HepG2 (cell line): ENCODE measurements at regions not wholly inside any gene's neighbourhood (a gene's known extent, or its start where the extent isn't known, plus 50 kb on each side); places are given as distances from the start of the nearest gene placed in this dataset.

Experiments used
- FOXO1 ChIP-seq: sonication (generic); formaldehyde crosslinking; IDR thresholded peaks from 2 replicates; pipeline ENCODE4 v1.4.0; 2020; ENCODE audit warnings: missing genetic modification reagents
- HIVEP1 ChIP-seq: sonication (generic); formaldehyde crosslinking; IDR thresholded peaks from 2 replicates; pipeline ENCODE4 v1.4.0; 2020; ENCODE audit warnings: mild to moderate bottlenecking, missing genetic modification reagents
- HNF4G ChIP-seq, 2 experiments: sonication (generic) in 1 of 2; formaldehyde crosslinking in 1 of 2; IDR thresholded peaks; 2 replicates each; pipeline versions ENCODE4 v1.4.0 to v1.6.1; 2011 to 2020; ENCODE audit warnings: borderline replicate concordance in 2 of 2, low read depth in 2 of 2, mild to moderate bottlenecking in 2 of 2, low read length in 1 of 2, missing genetic modification reagents in 1 of 2, moderate library complexity in 1 of 2
- MAF1 ChIP-seq: sonication (generic); formaldehyde crosslinking; IDR thresholded peaks from 2 replicates; pipeline ENCODE4 v1.5.0; 2020; ENCODE audit warnings: missing genetic modification reagents, borderline replicate concordance
- XBP1 ChIP-seq: sonication (generic); formaldehyde crosslinking; IDR thresholded peaks from 2 replicates; pipeline ENCODE4 v1.5.0; 2020; ENCODE audit warnings: missing genetic modification reagents
- ZNF281 ChIP-seq: sonication (generic); formaldehyde crosslinking; IDR thresholded peaks from 2 replicates; pipeline ENCODE4 v1.4.0; 2020; ENCODE audit warnings: missing genetic modification reagents, borderline replicate concordance
- ZNF318 ChIP-seq: sonication (generic); formaldehyde crosslinking; IDR thresholded peaks from 2 replicates; pipeline ENCODE4 v1.4.0; 2020; ENCODE audit warnings: mild to moderate bottlenecking, missing genetic modification reagents
- ZNF781 ChIP-seq: sonication (generic); formaldehyde crosslinking; IDR thresholded peaks from 2 replicates; pipeline ENCODE4 v1.5.1; 2020; ENCODE audit warnings: borderline replicate concordance, mild to moderate bottlenecking, missing genetic modification reagents; ENCODE audit errors: not compliant biosample characterization
- TF ChIP-seq, protein P1 (sequence below): sonication (generic); formaldehyde crosslinking; IDR thresholded peaks from 2 replicates; pipeline ENCODE4 v1.5.1; 2020; ENCODE audit warnings: mild to moderate bottlenecking, missing genetic modification reagents
- TF ChIP-seq, protein P2 (sequence below): sonication (generic); formaldehyde crosslinking; IDR thresholded peaks from 2 replicates; pipeline ENCODE4 v1.4.0; 2020; ENCODE audit warnings: mild to moderate bottlenecking, missing genetic modification reagents

DNA sequence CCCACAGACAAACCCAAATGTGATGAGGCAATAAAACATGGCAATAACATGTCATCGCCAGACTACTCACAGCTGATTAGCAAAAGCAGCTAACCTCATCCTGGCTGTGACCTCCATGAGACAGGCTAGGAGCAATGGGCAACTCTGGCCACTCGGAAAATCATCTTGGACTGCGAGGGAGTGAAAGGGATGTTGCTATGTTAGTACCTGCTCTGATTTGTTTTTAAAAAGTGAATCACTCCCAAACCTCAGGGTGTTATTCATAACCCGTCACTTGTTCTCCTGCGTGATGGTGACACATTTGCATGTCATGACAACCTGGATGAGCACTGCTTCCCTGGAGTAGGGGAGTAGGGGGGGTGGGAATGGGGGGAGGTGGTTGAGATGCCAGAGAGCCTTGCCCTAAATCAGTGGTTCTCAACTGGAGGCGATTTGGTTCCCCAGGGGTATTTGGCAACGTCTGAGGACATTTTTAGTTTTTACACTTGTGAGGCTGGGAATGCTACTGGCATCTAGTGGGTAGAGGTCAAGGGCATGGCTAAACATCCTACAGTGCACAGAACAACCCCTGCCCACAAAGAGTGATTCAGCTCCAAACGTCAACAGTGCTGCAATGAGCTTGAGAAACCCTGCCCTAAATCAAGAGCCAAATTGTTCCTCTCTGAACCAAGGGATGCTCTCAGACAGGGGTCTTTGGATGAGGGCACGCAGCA lies 241.7 kb downstream of the SOX9 start (continued):
- TF ChIP-seq, protein P1, sequence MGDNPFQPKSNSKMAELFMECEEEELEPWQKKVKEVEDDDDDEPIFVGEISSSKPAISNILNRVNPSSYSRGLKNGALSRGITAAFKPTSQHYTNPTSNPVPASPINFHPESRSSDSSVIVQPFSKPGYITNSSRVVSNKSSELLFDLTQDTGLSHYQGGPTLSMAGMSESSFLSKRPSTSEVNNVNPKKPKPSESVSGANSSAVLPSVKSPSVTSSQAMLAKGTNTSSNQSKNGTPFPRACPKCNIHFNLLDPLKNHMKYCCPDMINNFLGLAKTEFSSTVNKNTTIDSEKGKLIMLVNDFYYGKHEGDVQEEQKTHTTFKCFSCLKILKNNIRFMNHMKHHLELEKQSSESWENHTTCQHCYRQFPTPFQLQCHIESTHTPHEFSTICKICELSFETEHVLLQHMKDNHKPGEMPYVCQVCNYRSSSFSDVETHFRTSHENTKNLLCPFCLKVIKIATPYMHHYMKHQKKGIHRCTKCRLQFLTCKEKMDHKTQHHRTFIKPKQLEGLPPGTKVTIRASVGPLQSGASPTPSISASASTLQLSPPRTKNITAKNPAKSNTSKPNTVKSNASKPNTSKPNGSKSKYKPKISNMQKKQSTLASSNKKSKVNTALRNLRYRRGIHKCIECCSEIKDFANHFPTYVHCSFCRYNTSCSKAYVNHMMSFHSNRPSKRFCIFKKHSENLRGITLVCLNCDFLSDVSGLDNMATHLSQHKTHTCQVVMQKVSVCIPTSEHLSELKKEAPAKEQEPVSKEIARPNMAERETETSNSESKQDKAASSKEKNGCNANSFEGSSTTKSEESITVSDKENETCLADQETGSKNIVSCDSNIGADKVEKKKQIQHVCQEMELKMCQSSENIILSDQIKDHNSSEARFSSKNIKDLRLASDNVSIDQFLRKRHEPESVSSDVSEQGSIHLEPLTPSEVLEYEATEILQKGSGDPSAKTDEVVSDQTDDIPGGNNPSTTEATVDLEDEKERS (CRISPR knock-in tag), result no peak
- TF ChIP-seq ZNF781 (CRISPR knock-in tag), result no peak
- peak; percentile 48; the same call in 1 of the 2 replicates for TF ChIP-seq FOXO1
- no peak for TF ChIP-seq MAF1 (CRISPR knock-in tag)
- peak; percentile 29; the same call in 1 of the 2 replicates for TF ChIP-seq HNF4G (IDR thresholded peaks at IDR 0.05; ENCODE audit: borderline replicate concordance, low read depth, low read length)
- TF ChIP-seq HNF4G (CRISPR knock-in tag; IDR thresholded peaks at IDR 0.05; ENCODE audit: borderline replicate concordance, low read depth), result no peak
- TF ChIP-seq ZNF318 (CRISPR knock-in tag), result no peak
- no peak for TF ChIP-seq XBP1 (CRISPR knock-in tag)
- no peak for TF ChIP-seq HIVEP1 (CRISPR knock-in tag)
- TF ChIP-seq, protein P2, sequence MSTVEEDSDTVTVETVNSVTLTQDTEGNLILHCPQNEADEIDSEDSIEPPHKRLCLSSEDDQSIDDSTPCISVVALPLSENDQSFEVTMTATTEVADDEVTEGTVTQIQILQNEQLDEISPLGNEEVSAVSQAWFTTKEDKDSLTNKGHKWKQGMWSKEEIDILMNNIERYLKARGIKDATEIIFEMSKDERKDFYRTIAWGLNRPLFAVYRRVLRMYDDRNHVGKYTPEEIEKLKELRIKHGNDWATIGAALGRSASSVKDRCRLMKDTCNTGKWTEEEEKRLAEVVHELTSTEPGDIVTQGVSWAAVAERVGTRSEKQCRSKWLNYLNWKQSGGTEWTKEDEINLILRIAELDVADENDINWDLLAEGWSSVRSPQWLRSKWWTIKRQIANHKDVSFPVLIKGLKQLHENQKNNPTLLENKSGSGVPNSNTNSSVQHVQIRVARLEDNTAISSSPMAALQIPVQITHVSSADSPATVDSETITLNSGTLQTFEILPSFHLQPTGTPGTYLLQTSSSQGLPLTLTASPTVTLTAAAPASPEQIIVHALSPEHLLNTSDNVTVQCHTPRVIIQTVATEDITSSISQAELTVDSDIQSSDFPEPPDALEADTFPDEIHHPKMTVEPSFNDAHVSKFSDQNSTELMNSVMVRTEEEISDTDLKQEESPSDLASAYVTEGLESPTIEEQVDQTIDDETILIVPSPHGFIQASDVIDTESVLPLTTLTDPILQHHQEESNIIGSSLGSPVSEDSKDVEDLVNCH (CRISPR knock-in tag), result no peak
- TF ChIP-seq ZNF281 (CRISPR knock-in tag), result peak; percentile 36; the same call in 1 of the 2 replicates
